ENCODE measurements at regions not wholly inside any gene's neighbourhood (a gene's known extent, or its start where the extent isn't known, plus 50 kb on each side); places are given as distances from the start of the nearest gene placed in this dataset.

DNA sequence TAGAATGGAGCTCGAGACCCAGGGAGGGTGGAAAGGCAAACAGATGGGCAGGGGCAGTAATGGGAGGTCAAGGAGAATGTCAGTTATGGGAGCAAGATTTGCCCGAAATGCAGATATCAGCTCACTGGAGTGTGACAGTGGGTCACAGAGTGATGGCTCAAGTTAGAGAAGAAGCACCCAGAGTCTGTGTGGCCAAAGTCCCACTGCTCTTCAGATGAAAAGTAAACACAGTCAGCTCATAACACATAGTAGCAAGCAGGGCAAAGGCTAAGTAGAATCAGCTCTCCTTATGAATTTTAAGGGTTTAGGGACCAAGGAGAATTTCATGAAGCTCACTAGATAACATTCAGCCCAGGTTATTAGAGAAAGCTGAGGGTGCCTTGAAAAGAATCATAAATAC lies 264.9 kb upstream of the MON1B start:
- TF ChIP-seq, protein P1, sequence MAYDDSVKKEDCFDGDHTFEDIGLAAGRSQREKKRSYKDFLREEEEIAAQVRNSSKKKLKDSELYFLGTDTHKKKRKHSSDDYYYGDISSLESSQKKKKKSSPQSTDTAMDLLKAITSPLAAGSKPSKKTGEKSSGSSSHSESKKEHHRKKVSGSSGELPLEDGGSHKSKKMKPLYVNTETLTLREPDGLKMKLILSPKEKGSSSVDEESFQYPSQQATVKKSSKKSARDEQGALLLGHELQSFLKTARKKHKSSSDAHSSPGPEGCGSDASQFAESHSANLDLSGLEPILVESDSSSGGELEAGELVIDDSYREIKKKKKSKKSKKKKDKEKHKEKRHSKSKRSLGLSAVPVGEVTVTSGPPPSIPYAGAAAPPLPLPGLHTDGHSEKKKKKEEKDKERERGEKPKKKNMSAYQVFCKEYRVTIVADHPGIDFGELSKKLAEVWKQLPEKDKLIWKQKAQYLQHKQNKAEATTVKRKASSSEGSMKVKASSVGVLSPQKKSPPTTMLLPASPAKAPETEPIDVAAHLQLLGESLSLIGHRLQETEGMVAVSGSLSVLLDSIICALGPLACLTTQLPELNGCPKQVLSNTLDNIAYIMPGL (CRISPR knock-in tag; IDR thresholded peaks at IDR 0.05), result no peak
- TF ChIP-seq SP1 (CRISPR knock-in tag; conservative IDR thresholded peaks at IDR 0.05) (no peak), ZNF121 (CRISPR knock-in tag; IDR thresholded peaks at IDR 0.05) (no peak), IRF2 (CRISPR knock-in tag; IDR thresholded peaks at IDR 0.05; ENCODE audit: borderline replicate concordance, low read depth) (no peak), TEAD4 (CRISPR knock-in tag; IDR thresholded peaks at IDR 0.05) (no peak), NFYB (CRISPR knock-in tag; conservative IDR thresholded peaks at IDR 0.05; ENCODE audit: low read depth) (no peak)
- TF ChIP-seq, protein P2, sequence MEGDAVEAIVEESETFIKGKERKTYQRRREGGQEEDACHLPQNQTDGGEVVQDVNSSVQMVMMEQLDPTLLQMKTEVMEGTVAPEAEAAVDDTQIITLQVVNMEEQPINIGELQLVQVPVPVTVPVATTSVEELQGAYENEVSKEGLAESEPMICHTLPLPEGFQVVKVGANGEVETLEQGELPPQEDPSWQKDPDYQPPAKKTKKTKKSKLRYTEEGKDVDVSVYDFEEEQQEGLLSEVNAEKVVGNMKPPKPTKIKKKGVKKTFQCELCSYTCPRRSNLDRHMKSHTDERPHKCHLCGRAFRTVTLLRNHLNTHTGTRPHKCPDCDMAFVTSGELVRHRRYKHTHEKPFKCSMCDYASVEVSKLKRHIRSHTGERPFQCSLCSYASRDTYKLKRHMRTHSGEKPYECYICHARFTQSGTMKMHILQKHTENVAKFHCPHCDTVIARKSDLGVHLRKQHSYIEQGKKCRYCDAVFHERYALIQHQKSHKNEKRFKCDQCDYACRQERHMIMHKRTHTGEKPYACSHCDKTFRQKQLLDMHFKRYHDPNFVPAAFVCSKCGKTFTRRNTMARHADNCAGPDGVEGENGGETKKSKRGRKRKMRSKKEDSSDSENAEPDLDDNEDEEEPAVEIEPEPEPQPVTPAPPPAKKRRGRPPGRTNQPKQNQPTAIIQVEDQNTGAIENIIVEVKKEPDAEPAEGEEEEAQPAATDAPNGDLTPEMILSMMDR (IDR thresholded peaks at IDR 0.05), result no peak
- TF ChIP-seq, protein P3, sequence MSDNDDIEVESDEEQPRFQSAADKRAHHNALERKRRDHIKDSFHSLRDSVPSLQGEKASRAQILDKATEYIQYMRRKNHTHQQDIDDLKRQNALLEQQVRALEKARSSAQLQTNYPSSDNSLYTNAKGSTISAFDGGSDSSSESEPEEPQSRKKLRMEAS (CRISPR knock-in tag; IDR thresholded peaks at IDR 0.05), result no peak
- TF ChIP-seq, protein P4, sequence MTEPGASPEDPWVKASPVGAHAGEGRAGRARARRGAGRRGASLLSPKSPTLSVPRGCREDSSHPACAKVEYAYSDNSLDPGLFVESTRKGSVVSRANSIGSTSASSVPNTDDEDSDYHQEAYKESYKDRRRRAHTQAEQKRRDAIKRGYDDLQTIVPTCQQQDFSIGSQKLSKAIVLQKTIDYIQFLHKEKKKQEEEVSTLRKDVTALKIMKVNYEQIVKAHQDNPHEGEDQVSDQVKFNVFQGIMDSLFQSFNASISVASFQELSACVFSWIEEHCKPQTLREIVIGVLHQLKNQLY (CRISPR knock-in tag; IDR thresholded peaks at IDR 0.05), result no peak
- TF ChIP-seq, protein P5, sequence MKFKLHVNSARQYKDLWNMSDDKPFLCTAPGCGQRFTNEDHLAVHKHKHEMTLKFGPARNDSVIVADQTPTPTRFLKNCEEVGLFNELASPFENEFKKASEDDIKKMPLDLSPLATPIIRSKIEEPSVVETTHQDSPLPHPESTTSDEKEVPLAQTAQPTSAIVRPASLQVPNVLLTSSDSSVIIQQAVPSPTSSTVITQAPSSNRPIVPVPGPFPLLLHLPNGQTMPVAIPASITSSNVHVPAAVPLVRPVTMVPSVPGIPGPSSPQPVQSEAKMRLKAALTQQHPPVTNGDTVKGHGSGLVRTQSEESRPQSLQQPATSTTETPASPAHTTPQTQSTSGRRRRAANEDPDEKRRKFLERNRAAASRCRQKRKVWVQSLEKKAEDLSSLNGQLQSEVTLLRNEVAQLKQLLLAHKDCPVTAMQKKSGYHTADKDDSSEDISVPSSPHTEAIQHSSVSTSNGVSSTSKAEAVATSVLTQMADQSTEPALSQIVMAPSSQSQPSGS (CRISPR knock-in tag; IDR thresholded peaks at IDR 0.05; ENCODE audit: borderline replicate concordance, low read depth), result no peak
- TF ChIP-seq, protein P6, sequence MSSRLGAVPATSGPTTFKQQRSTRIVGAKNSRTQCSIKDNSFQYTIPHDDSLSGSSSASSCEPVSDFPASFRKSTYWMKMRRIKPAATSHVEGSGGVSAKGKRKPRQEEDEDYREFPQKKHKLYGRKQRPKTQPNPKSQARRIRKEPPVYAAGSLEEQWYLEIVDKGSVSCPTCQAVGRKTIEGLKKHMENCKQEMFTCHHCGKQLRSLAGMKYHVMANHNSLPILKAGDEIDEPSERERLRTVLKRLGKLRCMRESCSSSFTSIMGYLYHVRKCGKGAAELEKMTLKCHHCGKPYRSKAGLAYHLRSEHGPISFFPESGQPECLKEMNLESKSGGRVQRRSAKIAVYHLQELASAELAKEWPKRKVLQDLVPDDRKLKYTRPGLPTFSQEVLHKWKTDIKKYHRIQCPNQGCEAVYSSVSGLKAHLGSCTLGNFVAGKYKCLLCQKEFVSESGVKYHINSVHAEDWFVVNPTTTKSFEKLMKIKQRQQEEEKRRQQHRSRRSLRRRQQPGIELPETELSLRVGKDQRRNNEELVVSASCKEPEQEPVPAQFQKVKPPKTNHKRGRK (CRISPR knock-in tag; IDR thresholded peaks at IDR 0.05; ENCODE audit: borderline replicate concordance), result no peak
- TF ChIP-seq, protein P7, sequence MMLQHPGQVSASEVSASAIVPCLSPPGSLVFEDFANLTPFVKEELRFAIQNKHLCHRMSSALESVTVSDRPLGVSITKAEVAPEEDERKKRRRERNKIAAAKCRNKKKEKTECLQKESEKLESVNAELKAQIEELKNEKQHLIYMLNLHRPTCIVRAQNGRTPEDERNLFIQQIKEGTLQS (CRISPR knock-in tag; conservative IDR thresholded peaks at IDR 0.05), result no peak
- TF ChIP-seq, protein P8, sequence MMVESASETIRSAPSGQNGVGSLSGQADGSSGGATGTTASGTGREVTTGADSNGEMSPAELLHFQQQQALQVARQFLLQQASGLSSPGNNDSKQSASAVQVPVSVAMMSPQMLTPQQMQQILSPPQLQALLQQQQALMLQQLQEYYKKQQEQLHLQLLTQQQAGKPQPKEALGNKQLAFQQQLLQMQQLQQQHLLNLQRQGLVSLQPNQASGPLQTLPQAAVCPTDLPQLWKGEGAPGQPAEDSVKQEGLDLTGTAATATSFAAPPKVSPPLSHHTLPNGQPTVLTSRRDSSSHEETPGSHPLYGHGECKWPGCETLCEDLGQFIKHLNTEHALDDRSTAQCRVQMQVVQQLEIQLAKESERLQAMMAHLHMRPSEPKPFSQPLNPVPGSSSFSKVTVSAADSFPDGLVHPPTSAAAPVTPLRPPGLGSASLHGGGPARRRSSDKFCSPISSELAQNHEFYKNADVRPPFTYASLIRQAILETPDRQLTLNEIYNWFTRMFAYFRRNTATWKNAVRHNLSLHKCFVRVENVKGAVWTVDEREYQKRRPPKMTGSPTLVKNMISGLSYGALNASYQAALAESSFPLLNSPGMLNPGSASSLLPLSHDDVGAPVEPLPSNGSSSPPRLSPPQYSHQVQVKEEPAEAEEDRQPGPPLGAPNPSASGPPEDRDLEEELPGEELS (CRISPR knock-in tag; IDR thresholded peaks at IDR 0.05), result no peak

Measured in WTC11 (cell line).